ENCODE measurements at regions not wholly inside any gene's neighbourhood (a gene's known extent, or its start where the extent isn't known, plus 50 kb on each side); places are given as distances from the start of the nearest gene placed in this dataset.

- Mint-ChIP-seq H3K4me3 (no peak overlapping the region), H3K27ac (no peak overlapping the region), H3K9me3 (peaks cover 26% of the 10 kb centered on the region), H3K4me1 (peaks cover 10% of the 10 kb centered on the region), H3K36me3 (ENCODE audit: low read depth) (peaks cover 8% of the 10 kb centered on the region), H3K27me3 (ENCODE audit: low read depth, poor library complexity) (peaks cover 12% of the 10 kb centered on the region)
- TF ChIP-seq, protein P1, sequence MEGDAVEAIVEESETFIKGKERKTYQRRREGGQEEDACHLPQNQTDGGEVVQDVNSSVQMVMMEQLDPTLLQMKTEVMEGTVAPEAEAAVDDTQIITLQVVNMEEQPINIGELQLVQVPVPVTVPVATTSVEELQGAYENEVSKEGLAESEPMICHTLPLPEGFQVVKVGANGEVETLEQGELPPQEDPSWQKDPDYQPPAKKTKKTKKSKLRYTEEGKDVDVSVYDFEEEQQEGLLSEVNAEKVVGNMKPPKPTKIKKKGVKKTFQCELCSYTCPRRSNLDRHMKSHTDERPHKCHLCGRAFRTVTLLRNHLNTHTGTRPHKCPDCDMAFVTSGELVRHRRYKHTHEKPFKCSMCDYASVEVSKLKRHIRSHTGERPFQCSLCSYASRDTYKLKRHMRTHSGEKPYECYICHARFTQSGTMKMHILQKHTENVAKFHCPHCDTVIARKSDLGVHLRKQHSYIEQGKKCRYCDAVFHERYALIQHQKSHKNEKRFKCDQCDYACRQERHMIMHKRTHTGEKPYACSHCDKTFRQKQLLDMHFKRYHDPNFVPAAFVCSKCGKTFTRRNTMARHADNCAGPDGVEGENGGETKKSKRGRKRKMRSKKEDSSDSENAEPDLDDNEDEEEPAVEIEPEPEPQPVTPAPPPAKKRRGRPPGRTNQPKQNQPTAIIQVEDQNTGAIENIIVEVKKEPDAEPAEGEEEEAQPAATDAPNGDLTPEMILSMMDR (IDR thresholded peaks at IDR 0.05), result no peak
- no peak for DNase-seq
Observed at GRCh38 chr3:72231439-72232196, 446.7 kb upstream of the PROK2 start.

- peaks cover 9% of the 10 kb centered on the region for H3K27me3 Mint-ChIP-seq (ENCODE audit: low read depth, poor library complexity)
- peaks cover 12% of the 10 kb centered on the region for H3K36me3 Mint-ChIP-seq (ENCODE audit: low read depth)
- no peak for DNase-seq
- peaks cover 34% of the 10 kb centered on the region for H3K9me3 Mint-ChIP-seq
- H3K4me1 Mint-ChIP-seq, result peaks cover 10% of the 10 kb centered on the region
- TF ChIP-seq, protein P1 (IDR thresholded peaks at IDR 0.05), result no peak
- H3K27ac Mint-ChIP-seq, result no peak overlapping the region
- no peak overlapping the region for H3K4me3 Mint-ChIP-seq
Observed at GRCh38 chr3:72230774-72231379, 445.9 kb upstream of the PROK2 start.

GRCh38 chr3:72229952-72230351 lies 445.0 kb upstream of the PROK2 start:
- Mint-ChIP-seq H3K9me3 (peaks cover 43% of the 10 kb centered on the region), H3K27me3 (ENCODE audit: low read depth, poor library complexity) (peaks cover 12% of the 10 kb centered on the region), H3K27ac (no peak overlapping the region), H3K4me3 (no peak overlapping the region), H3K4me1 (peaks cover 10% of the 10 kb centered on the region), H3K36me3 (ENCODE audit: low read depth) (peaks cover 21% of the 10 kb centered on the region)
- DNase-seq, result no peak
- TF ChIP-seq, protein P1 (IDR thresholded peaks at IDR 0.05), result no peak

DNA sequence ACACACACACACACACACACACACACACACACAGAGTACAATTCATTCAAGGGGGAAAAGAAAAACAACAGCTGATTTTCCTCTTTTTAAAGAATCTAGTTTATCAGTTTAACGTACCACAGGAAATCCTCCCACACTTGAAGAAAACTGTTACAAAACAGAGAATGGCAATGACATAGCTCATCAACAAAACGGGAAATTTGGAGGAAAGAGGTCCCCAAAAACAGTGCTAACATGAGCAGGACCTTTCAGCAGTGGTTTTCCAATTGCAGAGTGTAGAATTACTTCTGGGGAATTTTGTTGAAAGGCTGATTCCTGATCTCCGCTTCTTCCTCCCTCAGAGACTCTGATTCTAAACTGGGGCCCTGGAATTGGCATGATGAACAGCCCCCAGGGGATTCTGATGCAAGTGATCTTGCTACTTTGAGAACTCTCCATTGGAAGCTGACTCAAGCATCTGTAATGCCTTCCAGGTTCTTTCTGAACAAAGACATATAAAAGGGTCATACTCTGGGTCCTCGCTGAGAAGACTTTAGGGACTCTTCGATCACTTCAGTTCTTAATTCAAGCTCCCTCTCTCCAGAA lies 442.6 kb upstream of the PROK2 start:
- H3K36me3 Mint-ChIP-seq (ENCODE audit: low read depth), result peaks cover 28% of the 10 kb centered on the region
- H3K27ac Mint-ChIP-seq, result peak overlapping the region; percentile 49
- no peak for DNase-seq
- peaks cover 20% of the 10 kb centered on the region for H3K27me3 Mint-ChIP-seq (ENCODE audit: low read depth, poor library complexity)
- H3K4me1 Mint-ChIP-seq, result peaks cover 10% of the 10 kb centered on the region
- H3K4me3 Mint-ChIP-seq, result no peak overlapping the region
- H3K9me3 Mint-ChIP-seq, result peaks cover 54% of the 10 kb centered on the region
- TF ChIP-seq, protein P1 (IDR thresholded peaks at IDR 0.05), result no peak

- TF ChIP-seq, protein P1 (IDR thresholded peaks at IDR 0.05), result no peak
- Mint-ChIP-seq H3K4me3 (no peak overlapping the region), H3K4me1 (peaks cover 10% of the 10 kb centered on the region), H3K27me3 (ENCODE audit: low read depth, poor library complexity) (peaks cover 17% of the 10 kb centered on the region), H3K36me3 (ENCODE audit: low read depth) (peaks cover 28% of the 10 kb centered on the region), H3K9me3 (peaks cover 54% of the 10 kb centered on the region), H3K27ac (no peak overlapping the region)
- DNase-seq, result no peak
Observed at GRCh38 chr3:72224804-72225509, 440.0 kb upstream of the PROK2 start.
